ENCODE measurements at regions not wholly inside any gene's neighbourhood (a gene's known extent, or its start where the extent isn't known, plus 50 kb on each side); places are given as distances from the start of the nearest gene placed in this dataset.

DNA sequence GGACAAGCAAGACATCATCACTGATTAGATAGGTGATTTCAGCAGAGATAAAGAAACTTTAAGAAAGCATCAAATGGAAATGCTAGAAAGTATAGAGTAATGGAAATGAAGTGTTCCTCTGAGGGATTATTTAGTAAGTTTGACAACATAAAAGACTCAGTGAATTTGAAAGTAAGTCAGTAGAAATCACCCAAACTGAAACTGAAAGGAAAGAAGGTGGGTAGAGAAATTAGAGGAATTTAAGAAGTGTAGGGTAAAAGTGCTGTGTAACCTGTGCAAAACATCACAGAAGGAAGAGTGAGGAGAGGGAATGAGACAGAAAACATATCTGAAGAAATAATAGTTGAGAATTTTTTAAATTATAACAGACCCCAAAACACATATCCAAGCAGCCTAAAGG lies 343.1 kb downstream of the CBLN2 start:
- H3K27ac ChIP-seq = no peak overlapping the region
- DNase-seq (ENCODE audit: low read depth, low spot score) = no peak

DNA sequence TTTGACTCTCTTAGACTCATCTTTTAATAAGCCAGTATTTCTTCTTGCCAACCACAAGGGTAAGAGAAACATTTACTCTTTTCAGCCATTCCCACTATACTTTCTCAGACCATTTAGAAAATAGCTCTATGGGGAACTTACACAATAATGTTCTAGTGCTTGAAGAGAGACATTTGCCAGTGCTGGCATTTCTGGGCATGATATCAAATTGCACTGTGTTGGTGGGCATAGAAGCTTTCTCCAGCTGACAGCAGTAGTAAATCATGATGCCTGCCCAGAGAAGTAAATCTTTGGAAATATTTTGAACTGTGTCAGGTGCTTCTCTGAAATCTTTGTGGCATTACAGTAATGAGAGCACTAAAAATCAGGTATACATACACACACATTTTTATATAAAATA lies 346.6 kb downstream of the CBLN2 start:
- DNase-seq (ENCODE audit: low read depth, low spot score) = no peak
- no peak overlapping the region for H3K27ac ChIP-seq

DNA sequence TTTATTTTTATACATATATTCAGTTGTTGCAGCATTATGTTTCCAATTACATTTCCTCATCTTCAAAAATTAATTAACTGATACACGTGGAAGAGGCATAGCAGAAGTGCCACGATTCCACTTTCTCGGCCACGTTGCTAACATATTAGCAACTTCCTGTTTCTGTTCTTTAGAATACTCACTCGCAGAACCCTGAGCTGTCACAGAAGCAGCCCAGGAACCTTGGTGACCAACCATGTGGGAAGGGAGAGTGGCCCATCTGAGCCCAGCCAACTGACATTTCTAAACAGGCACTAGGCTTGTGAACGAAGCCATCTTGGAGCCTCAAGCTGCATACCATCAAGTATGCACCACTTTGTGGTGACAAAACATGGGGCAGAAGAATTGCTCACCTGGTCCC lies 350.1 kb downstream of the CBLN2 start:
- no peak overlapping the region for H3K27ac ChIP-seq
- no peak for DNase-seq (ENCODE audit: low read depth, low spot score)

DNA sequence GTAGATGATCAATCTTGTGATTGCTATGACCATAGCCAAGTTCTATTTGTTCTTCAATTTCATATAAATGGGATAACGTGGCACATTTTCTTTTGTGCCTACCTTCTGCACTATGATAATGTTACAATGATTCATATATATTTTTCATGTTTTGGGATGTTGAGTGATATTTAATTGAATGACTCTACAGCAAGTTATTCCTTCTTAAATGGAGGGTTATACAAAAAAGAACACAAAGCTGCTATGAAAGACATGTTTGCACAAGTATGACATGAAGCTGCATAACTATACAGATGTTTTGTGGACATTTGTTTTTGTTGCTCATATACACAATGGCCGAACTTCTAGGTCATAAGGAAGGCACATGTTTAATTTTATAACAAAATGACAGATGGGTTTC lies 356.2 kb downstream of the CBLN2 start:
- DNase-seq (ENCODE audit: low read depth, low spot score) = peak; percentile 34
- H3K27ac ChIP-seq = peak overlapping the region; percentile 49

DNA sequence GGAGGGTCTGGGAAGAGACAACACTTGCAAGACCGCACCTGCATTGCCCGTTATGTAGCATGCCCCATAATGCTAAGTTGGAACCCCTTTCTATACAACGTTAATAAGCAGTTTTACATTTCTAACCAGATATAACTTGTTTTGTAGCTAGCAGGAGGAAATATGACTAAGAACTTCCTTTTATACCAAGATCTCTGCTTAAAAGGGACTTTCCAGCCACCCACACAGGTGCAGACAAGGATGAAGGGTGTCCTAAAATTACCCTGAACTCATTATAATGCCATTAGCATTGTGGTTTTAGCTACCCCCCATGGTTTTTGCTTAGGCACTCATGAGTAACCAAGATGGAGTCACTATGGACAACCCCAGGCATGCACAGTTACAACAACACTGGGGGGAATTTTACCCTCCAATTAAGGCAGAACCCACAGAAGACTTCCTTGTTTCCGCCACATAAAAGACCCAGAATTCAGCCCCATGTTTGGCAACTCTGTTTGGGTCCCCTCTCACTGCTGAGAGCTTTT lies 362.8 kb downstream of the CBLN2 start:
- DNase-seq (ENCODE audit: low read depth, low spot score) = peak; percentile 33
- peak overlapping the region; percentile 26 for H3K27ac ChIP-seq

DNA sequence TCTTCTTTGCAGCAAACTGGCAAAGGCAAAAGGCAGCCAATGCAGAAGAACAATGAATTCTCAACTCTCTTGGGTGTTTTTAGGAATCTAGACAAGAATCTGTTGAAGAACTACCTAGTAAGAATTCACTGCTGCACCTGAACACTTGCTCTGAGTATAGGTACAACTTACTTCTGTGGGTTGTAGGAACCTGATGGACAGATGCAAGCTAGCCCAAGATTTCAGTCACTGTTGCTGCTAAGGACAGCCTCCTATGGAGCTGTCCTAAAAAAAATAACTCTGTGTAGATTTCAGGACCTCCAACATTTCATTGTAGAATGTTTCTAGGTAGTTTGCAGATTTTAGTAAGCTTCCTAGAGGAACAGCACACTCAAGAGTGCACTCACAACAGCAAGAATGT lies 363.5 kb downstream of the CBLN2 start:
- peak overlapping the region; percentile 26 for H3K27ac ChIP-seq
- DNase-seq (ENCODE audit: low read depth, low spot score) = no peak

DNA sequence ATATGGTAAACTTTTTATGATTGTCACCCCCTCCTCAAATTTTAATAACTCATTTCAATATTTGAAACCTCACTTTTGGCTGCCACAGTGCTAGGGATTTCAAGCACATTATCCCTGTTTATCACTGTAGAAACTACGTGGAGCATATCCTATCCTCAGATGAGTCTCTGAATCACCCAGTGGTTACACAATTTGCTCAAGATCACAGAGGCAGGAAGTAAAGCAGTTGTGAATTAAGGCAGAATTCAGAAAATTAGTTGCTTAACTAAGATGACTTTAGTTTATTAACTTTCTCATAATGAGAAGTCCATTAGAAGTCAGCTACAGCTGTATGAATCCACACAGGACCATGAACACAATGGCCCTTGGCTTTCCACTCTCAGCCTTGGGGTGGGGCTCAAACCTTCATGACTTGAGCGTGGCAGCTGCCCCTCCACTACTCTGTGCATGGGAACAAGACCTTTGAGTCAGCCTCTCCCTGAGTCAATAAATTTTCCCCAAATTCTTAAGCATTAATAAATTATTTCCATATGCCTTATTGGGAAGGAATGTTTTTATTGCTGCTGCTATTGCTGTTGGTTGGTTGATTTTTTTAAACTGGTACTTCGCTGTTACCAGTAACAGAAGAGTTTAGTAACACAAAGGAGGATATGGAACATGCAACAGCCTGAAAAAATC lies 369.0 kb downstream of the CBLN2 start:
- no peak for DNase-seq (ENCODE audit: low read depth, low spot score)
- H3K27ac ChIP-seq = peak overlapping the region; percentile 30

DNA sequence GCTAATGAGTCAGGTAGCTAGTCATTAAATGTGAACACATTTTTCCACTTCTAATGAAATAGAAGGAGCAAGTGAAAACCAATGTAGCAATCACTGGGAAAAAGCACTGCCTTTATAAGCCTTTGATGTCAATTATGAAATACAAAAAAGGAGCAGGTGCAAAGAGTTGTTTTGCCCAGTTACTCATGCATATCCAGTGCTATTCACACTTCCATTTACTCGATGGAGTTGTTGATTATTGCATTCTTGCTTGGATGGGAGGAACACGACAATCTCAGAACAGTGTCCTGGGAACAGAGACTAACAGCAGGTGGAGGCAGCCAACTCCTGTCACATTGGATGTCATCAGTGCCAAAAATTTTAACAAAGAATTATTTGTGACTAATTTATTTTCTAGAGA lies 372.5 kb downstream of the CBLN2 start:
- no peak for DNase-seq (ENCODE audit: low read depth, low spot score)
- no peak overlapping the region for H3K27ac ChIP-seq

DNA sequence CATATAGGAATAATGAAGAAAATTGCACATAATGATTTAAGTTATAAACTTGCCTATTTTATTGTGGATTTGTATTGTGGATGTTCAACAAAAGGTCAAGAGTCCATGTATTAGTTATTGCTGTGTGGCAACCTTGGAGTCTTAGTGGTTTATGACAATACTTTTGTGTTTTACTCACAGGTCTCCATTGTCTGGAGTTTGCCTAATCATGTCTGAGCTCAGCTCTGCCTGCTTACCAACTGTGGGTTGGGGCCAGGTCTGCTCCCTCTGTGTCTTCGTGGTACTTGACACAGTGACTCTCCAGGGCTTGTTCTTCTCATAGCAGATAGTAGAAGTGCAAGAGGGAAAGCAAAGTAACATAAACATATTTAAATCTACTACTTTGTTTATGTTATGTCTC lies 382.5 kb downstream of the CBLN2 start:
- DNase-seq (ENCODE audit: low read depth, low spot score) = peak; percentile 78
- H3K27ac ChIP-seq = no peak overlapping the region

DNA sequence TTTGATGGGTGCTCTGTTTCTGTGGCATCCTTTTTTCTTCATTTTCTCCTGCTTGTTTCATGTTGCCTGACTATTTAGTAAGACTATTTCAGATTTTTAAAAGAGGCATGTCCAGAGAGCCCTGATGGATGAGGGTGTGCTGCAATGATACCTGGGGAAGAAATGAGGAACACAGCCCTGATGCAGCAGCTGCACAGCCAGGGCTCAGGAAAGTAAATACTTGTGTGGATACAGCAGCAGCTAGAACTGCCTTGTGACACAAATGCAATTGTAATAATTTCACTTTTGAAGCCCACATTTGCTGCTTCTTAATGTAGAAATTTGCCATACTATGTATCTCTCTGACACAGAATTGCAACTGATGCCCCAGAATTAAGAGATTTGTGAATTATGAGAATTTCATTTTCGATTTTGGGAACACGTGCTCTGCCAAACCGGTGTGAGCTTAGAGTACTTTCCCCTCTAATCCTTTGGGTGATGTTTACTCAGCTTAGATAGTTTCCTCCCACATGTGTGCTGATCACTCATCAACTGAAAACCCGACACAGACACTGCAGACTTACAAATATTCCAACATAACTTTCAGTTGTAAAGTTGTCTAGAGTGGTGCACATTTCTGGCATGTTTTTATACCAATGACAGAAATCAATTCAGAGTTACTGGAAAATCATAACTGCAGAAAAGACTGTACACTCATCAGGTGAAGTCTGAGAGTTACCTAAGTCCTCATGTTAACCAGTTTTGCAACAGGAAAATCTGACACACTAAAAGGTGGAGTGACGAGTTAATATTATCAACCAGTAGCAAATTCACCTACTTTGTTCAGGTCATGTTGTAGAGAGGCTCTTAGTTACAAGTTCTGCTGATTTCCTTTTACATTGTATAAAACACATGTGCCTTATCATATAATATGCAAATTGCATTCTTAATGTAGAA lies 383.4 kb downstream of the CBLN2 start:
- no peak overlapping the region for H3K27ac ChIP-seq
- peak; percentile 36 for DNase-seq (ENCODE audit: low read depth, low spot score)

DNA sequence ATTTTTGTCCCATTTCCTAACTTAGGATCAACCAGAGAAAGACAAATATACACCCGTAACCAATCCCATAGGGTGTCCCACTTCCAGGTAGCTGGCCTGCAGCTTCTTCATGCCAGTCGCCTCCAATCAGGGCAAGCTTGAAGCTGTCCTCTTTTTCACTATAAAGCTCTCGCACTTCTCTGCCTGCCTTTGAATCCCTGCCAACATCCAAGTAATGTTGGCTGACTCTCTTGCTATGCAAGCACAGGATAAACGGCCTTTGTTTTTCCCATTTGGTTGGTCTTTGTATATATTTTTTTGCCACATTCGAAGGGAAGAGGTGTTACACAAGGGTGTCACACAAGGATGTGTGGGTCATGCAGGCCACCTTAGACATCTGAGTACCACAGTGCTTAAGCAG lies 388.8 kb downstream of the CBLN2 start:
- no peak for DNase-seq (ENCODE audit: low read depth, low spot score)

DNA sequence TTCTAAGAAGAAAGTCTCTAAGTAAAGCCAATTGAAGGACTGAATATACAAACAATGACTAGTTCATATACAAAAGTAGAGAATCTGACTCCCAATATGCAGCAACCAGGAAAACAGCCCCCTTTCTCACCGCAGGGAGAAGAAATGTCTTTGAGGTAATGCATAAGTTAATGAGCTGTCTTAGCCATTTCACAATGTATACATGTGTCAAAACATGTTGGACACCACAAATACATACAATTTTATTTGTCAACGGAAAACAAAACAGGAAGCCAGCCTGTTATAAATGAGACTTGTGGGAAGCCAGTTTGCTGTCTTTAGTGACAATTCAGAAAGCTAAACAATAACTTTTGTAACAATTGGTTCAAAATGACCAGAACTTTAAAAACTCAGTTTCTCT lies 389.2 kb downstream of the CBLN2 start:
- peak; percentile 16 for DNase-seq (ENCODE audit: low read depth, low spot score)

More for the DNA sequence above, 388.8 kb downstream of the CBLN2 start:
- H3K27ac ChIP-seq = no peak overlapping the region

DNA sequence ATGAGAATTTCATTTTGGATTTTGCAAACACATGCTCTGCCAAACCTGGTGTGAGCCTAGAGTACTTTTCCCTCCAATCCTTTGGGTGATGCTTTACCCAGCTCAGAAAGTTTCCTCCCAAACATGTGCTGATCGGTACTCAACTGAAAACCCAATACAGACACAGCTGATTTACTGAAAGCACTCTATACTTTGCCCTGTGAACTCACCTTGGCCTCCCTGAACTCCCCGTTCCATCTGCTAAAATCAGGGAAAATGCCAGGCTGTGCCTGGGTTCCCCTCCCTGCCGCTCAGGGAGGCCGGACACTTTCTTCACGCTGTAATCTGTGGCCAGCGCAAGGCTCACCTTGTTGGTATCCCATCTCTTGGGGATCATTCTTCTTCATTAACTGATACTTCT lies 391.2 kb downstream of the CBLN2 start:
- DNase-seq (ENCODE audit: low read depth, low spot score) = no peak

More for the DNA sequence above, 389.2 kb downstream of the CBLN2 start:
- no peak overlapping the region for H3K27ac ChIP-seq

DNA sequence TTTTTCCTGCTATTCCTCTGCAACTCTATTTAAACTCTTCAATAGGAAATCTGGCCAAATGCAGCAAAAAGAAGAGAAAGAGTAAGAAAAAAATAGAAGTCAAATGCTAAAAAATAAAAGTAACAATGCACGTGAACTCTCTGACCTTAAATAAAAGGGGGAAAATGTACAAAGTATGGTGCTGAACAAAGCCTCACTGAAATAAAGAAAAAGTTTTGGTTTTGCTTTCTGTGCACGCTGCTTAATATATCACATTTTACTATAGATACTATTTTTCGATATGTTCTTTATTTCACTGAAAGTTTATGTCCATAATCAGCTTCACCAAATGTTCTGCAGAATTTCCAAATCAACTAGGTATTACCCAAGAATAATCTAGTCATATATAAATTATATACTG lies 396.3 kb downstream of the CBLN2 start:
- no peak overlapping the region for H3K27ac ChIP-seq
- no peak for DNase-seq (ENCODE audit: low read depth, low spot score)

More for the DNA sequence above, 391.2 kb downstream of the CBLN2 start:
- H3K27ac ChIP-seq = no peak overlapping the region

DNA sequence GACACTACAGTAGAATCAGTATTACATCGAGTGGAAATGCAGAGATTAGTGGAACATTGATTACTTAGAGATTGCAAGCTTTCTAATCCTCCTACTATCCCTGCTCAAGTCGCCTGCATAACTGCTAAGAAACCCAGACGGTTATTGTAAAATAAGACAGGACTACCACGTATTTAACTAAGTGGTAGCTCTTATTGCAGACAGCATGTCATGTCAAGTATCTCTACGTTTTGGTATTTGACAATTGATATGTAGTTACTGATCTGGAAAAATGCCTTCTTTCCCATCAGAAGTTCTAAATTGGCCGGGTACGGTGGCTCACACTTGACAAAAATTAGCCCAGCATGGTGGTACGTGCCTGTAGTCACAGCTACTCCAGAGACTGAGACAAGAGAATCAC lies 404.1 kb downstream of the CBLN2 start:
- H3K27ac ChIP-seq = no peak overlapping the region

DNA sequence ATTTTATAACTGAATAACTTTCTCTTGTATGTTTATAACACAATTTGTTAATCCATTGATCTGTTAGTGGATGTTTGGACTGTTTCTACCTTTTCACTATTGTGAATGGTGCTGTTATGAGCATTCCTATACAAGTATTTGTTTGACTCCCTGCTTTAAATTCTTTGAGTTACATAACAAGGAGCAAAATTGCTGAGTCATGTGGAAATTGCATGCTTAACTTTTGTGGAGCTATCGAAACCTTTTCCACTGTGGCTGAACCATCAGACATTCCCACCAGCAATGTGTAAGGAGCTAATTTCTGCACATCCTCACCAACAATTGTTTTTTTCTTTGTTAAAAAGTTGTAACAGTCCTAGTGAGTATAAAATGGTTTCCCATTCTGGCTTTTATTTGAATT lies 415.5 kb downstream of the CBLN2 start:
- DNase-seq (ENCODE audit: low read depth, low spot score) = no peak
- H3K27ac ChIP-seq = no peak overlapping the region

More for the DNA sequence above, 404.1 kb downstream of the CBLN2 start:
- DNase-seq (ENCODE audit: low read depth, low spot score) = no peak

DNA sequence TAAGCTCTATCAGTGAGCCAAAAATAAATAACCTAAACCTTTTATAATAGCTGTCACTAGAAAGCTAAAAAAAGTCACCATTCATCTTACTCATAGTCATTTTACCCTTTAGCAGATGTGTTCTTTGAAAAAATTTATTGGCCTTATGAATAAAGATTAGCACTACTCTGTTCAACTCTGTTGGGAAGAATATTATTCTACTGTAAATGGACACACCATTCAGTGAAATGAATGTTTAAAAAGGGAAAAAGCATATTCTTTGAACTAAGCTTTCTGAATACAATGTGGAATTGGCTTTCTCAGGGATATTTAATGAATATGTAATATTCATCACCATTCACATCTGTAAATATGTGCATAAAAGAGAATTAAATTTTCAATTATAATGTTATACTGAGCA lies 422.0 kb downstream of the CBLN2 start:
- H3K27ac ChIP-seq = no peak overlapping the region
- no peak for DNase-seq (ENCODE audit: low read depth, low spot score)

DNA sequence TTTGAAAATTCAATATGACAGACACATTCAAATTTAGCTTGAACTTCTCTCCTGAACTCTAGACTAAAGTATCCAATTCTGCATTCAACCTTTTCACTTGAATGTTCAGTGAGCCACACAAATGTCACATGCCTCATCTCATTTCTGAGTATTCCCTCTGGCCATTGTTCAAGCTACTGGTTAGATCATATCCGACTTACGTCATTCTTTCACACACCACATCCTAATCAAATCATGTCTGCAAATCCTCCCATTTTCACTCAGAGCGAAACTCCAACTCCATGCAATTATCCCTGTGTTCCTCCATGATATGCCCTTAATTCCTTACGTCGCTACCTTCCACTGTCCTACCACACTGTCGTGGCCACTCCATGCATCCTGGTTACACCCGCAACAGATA lies 425.1 kb downstream of the CBLN2 start:
- no peak for DNase-seq (ENCODE audit: low read depth, low spot score)
- no peak overlapping the region for H3K27ac ChIP-seq

DNA sequence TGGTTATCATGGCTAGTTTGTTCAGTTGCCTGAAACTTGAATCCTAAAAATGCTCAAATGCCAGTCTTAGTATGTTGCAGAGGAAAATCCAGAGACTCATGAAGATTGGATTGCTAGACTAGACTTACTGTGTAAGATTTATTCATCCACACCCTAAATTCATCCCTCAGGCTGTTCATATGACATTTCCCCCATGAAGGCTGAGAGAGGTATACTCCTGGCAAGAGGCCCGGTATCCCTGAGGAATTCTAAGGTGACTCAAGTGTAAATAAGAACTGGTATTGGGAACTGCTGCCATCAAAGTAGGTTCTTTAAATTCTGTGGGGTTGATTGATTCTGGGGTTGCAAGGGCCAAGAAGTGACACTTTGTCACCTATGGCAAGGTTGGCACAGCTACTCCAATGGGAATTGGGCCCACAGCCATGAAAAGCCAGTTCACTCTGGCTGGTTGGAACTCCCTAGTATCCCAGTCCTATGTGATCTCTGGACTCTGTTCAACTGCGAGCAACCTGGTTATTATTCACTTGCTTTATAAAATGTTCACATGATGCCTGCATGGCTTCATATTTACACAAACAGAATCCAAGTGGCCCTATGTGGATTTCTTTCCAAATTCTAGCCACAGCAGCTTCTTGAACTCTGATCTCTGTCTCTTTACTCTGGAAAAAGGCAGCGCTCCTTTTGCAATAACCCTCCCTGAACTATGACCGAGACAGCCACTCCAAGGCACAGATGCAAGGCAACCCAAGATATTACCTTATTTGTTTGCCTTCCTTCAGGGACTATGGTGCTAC lies 429.1 kb downstream of the CBLN2 start:
- H3K27ac ChIP-seq = no peak overlapping the region
- no peak for DNase-seq (ENCODE audit: low read depth, low spot score)

DNA sequence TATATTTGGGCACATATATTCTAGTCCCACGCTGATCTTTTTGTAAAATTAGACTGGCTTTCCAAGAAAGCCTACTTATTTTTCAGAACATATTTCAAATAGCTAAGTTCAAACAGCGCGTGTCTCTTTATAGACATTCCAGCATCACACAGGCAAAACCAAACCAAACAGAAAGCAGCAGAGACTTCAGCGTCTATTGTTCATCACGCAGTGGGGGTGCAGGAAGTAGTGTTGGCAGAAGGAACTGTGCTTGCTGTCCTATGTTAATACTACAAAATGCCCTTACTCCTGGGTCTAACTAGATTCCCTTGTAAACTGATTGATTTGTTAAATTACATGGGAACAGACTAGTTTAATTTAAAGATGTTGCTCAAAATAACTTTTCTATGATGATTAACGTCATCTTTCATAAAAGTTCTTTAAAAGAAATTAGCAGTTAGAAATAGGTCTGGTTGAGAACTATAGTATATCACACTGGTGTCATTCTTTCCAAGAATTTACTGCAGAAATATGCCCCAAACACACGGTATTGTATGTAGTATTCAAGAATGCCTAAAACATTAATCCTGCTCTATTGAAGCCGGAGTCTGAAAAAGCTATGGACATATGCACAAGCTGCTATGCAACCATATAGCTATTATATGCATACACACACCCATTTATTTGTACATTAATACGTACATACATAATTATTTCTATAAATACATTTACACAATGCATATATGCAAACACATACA lies 436.3 kb downstream of the CBLN2 start:
- no peak for DNase-seq (ENCODE audit: low read depth, low spot score)
- H3K27ac ChIP-seq = no peak overlapping the region

All from epithelial cell of prostate (primary cell).